WTC11 (cell line): ENCODE measurements at regions not wholly inside any gene's neighbourhood (a gene's known extent, or its start where the extent isn't known, plus 50 kb on each side); places are given as distances from the start of the nearest gene placed in this dataset.

ENCODE experiments used
- ATAC-seq: fragments of 200-7000 bp; cut with Tn5 transposase; 2 replicates; pipeline ENCODE4 v1.10.0; 2021; ENCODE audit warnings: mild to moderate bottlenecking, moderate library complexity
- CTCF ChIA-PET: fragments of 300-600 bp; sonication (Branson Sonifier 250); formaldehyde crosslinking; loops from one replicate; lab custom pipeline; 2021; ENCODE audit warnings: antibody characterized with exemption; lab: Charles Lee
- POLR2A ChIA-PET: fragments of 350-600 bp; sonication (Branson Sonifier 250); formaldehyde crosslinking; loops from one replicate; lab custom pipeline; 2021; ENCODE audit warnings: antibody characterized with exemption; lab: Charles Lee
- DNase-seq: peaks from one replicate; pipeline ENCODE4 v3.0.0; 2021; ENCODE audit warnings: low spot score
- H3K27ac Mint-ChIP-seq: 2 replicates; pipeline ENCODE4 v1.8.0; 2021; ENCODE audit warnings: mixed read lengths
- H3K27me3 Mint-ChIP-seq: 2 replicates; pipeline ENCODE4 v1.8.0; 2021; ENCODE audit warnings: low read depth, mild to moderate bottlenecking, moderate library complexity, mixed read lengths
- H3K36me3 Mint-ChIP-seq: 2 replicates; pipeline ENCODE4 v1.8.0; 2021; ENCODE audit warnings: mixed read lengths
- H3K4me1 Mint-ChIP-seq: 2 replicates; pipeline ENCODE4 v1.8.0; 2022; ENCODE audit warnings: mixed read lengths
- H3K4me3 Mint-ChIP-seq: 2 replicates; pipeline ENCODE4 v1.8.0; 2021; ENCODE audit warnings: mild to moderate bottlenecking, moderate library complexity, mixed read lengths
- H3K9me3 Mint-ChIP-seq: 2 replicates; pipeline ENCODE4 v1.8.0; 2021; ENCODE audit warnings: mixed read lengths
- AFF4 ChIP-seq: sonication (generic); formaldehyde crosslinking; IDR thresholded peaks from 2 replicates; pipeline ENCODE4 v1.8.1; 2023; ENCODE audit warnings: mild to moderate bottlenecking, missing genetic modification reagents, borderline replicate concordance
- CREB1 ChIP-seq: sonication (generic); formaldehyde crosslinking; IDR thresholded peaks from 2 replicates; pipeline ENCODE4 v1.8.0; 2023; ENCODE audit warnings: mild to moderate bottlenecking, missing genetic modification reagents
- JAZF1 ChIP-seq: fragments of 250-450 bp; sonication (Bioruptor Pico); IDR thresholded peaks from 2 replicates; pipeline ENCODE4 v1.9.0; 2021; ENCODE audit warnings: moderate library complexity, mild to moderate bottlenecking, inconsistent platforms
- NFYB ChIP-seq: sonication (generic); formaldehyde crosslinking; conservative IDR thresholded peaks from 2 replicates; pipeline ENCODE4 v1.8.0; 2022; ENCODE audit warnings: low read depth, missing genetic modification reagents
- SMAD3 ChIP-seq: sonication (generic); formaldehyde crosslinking; IDR thresholded peaks from 2 replicates; pipeline ENCODE4 v1.8.0; 2022; ENCODE audit warnings: missing genetic modification reagents, mild to moderate bottlenecking, borderline replicate concordance
- SMAD4 ChIP-seq: sonication (generic); formaldehyde crosslinking; IDR thresholded peaks from 2 replicates; pipeline ENCODE4 v1.8.0; 2022; ENCODE audit warnings: mild to moderate bottlenecking, missing genetic modification reagents
- TEAD1 ChIP-seq: sonication (generic); formaldehyde crosslinking; IDR thresholded peaks from 2 replicates; pipeline ENCODE4 v1.8.0; 2022; ENCODE audit warnings: mild to moderate bottlenecking, missing genetic modification reagents
- TEAD4 ChIP-seq: sonication (generic); formaldehyde crosslinking; IDR thresholded peaks from 2 replicates; pipeline ENCODE4 v1.8.0; 2022; ENCODE audit warnings: mild to moderate bottlenecking, missing genetic modification reagents
- ZNF317 ChIP-seq: sonication (generic); formaldehyde crosslinking; IDR thresholded peaks from 2 replicates; pipeline ENCODE4 v1.8.1; 2023; ENCODE audit warnings: low read depth, mild to moderate bottlenecking, moderate library complexity, missing genetic modification reagents, borderline replicate concordance
- TF ChIP-seq, protein P1 (sequence below): sonication (generic); formaldehyde crosslinking; IDR thresholded peaks from 2 replicates; pipeline ENCODE4 v1.8.0; 2023; ENCODE audit warnings: missing genetic modification reagents, mild to moderate bottlenecking, borderline replicate concordance
- TF ChIP-seq, protein P2 (sequence below): fragments of 250-450 bp; sonication (Bioruptor Pico); IDR thresholded peaks from 2 replicates; pipeline ENCODE4 v1.9.0; 2021; ENCODE audit warnings: mild to moderate bottlenecking
- TF ChIP-seq, protein P3 (sequence below): sonication (generic); formaldehyde crosslinking; IDR thresholded peaks from 2 replicates; pipeline ENCODE4 v1.8.0; 2023; ENCODE audit warnings: mild to moderate bottlenecking, missing genetic modification reagents

- TF ChIP-seq AFF4 (CRISPR knock-in tag) (no peak), TEAD4 (no peak), NFYB (CRISPR knock-in tag) (no peak), SMAD3 (no peak), TEAD1 (CRISPR knock-in tag) (no peak)
- TF ChIP-seq, protein P1, sequence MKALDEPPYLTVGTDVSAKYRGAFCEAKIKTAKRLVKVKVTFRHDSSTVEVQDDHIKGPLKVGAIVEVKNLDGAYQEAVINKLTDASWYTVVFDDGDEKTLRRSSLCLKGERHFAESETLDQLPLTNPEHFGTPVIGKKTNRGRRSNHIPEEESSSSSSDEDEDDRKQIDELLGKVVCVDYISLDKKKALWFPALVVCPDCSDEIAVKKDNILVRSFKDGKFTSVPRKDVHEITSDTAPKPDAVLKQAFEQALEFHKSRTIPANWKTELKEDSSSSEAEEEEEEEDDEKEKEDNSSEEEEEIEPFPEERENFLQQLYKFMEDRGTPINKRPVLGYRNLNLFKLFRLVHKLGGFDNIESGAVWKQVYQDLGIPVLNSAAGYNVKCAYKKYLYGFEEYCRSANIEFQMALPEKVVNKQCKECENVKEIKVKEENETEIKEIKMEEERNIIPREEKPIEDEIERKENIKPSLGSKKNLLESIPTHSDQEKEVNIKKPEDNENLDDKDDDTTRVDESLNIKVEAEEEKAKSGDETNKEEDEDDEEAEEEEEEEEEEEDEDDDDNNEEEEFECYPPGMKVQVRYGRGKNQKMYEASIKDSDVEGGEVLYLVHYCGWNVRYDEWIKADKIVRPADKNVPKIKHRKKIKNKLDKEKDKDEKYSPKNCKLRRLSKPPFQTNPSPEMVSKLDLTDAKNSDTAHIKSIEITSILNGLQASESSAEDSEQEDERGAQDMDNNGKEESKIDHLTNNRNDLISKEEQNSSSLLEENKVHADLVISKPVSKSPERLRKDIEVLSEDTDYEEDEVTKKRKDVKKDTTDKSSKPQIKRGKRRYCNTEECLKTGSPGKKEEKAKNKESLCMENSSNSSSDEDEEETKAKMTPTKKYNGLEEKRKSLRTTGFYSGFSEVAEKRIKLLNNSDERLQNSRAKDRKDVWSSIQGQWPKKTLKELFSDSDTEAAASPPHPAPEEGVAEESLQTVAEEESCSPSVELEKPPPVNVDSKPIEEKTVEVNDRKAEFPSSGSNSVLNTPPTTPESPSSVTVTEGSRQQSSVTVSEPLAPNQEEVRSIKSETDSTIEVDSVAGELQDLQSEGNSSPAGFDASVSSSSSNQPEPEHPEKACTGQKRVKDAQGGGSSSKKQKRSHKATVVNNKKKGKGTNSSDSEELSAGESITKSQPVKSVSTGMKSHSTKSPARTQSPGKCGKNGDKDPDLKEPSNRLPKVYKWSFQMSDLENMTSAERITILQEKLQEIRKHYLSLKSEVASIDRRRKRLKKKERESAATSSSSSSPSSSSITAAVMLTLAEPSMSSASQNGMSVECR (CRISPR knock-in tag): no peak
- TF ChIP-seq, protein P2, sequence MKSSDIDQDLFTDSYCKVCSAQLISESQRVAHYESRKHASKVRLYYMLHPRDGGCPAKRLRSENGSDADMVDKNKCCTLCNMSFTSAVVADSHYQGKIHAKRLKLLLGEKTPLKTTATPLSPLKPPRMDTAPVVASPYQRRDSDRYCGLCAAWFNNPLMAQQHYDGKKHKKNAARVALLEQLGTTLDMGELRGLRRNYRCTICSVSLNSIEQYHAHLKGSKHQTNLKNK (CRISPR knock-in tag): no peak
- TF ChIP-seq, protein P3, sequence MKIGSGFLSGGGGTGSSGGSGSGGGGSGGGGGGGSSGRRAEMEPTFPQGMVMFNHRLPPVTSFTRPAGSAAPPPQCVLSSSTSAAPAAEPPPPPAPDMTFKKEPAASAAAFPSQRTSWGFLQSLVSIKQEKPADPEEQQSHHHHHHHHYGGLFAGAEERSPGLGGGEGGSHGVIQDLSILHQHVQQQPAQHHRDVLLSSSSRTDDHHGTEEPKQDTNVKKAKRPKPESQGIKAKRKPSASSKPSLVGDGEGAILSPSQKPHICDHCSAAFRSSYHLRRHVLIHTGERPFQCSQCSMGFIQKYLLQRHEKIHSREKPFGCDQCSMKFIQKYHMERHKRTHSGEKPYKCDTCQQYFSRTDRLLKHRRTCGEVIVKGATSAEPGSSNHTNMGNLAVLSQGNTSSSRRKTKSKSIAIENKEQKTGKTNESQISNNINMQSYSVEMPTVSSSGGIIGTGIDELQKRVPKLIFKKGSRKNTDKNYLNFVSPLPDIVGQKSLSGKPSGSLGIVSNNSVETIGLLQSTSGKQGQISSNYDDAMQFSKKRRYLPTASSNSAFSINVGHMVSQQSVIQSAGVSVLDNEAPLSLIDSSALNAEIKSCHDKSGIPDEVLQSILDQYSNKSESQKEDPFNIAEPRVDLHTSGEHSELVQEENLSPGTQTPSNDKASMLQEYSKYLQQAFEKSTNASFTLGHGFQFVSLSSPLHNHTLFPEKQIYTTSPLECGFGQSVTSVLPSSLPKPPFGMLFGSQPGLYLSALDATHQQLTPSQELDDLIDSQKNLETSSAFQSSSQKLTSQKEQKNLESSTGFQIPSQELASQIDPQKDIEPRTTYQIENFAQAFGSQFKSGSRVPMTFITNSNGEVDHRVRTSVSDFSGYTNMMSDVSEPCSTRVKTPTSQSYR (CRISPR knock-in tag): no peak
These were observed 133.0 kb upstream of the SLC14A2 start (continued) for GRCh38 chr18:45482286-45482685.

DNA sequence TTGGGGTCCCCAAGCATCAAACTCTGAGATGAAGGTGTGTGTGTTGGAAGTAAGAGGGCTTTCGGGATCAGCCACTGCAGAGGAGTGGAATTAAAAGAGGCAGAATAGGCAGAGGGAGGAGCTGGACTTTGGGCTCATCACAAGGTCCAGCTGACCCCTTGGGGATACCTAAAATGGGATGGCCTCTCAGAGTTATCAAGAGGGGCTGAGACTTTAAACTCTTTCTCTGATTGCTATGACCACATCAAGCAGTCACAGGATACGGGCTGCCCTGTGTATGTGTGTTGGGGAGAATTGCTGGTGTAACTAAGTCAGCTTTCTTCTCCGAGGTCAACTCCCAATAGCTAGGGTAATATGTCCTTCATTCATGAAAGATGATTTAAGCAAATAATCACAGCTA lies 127.7 kb upstream of the SLC14A2 start:
- ChIA-PET POLR2A (no interaction called here), CTCF (no interaction called here)
- TF ChIP-seq CREB1 (CRISPR knock-in tag) (no peak), ZNF317 (CRISPR knock-in tag) (no peak), AFF4 (CRISPR knock-in tag) (no peak), JAZF1 (CRISPR knock-in tag) (no peak), SMAD4 (CRISPR knock-in tag) (no peak)
- H3K4me1 Mint-ChIP-seq: no peaks in the 10 kb centered on the region
- H3K27me3 Mint-ChIP-seq: no peaks in the 10 kb centered on the region
- H3K36me3 Mint-ChIP-seq: no peaks in the 10 kb centered on the region
- H3K9me3 Mint-ChIP-seq: peaks cover 6% of the 10 kb centered on the region
- DNase-seq (no peak), ATAC-seq (no peak)
- no peak overlapping the region for H3K4me3 Mint-ChIP-seq
- H3K27ac Mint-ChIP-seq: no peak overlapping the region
